ENCODE measurements at regions not wholly inside any gene's neighbourhood (a gene's known extent, or its start where the extent isn't known, plus 50 kb on each side); places are given as distances from the start of the nearest gene placed in this dataset.

DNA sequence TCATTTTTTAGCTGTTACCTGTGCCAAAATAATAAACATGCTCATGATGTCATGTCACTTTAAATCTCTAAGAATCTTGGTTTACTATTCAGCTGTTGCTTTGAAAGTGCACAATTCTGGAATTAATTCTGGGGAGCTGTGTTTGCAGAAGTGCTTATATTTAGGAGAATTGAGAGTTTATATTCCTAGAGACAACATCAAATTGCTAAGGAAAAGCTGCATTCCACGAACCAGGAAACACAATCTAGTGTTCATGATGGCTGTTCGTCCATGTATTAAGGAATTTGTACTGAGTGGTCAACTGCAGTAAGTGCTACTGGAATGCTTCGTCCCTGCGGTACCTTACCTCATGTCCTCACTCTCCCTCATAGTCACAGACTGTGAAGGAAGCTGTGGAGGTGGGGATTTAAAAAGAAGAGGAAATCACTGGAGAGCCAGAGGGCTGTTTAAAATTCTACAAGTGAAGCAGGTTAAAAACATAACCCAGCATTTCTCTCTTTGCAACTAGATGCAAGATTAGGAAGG lies 161.0 kb downstream of the TRMT11 start:
- Mint-ChIP-seq H3K9me3 (no peaks in the 10 kb centered on the region), H3K4me3 (no peak overlapping the region), H3K27ac (no peak overlapping the region), H3K4me1 (ENCODE audit: low read depth) (no peaks in the 10 kb centered on the region), H3K36me3 (ENCODE audit: low read depth) (no peaks in the 10 kb centered on the region), H3K27me3 (ENCODE audit: insufficient read depth) (peaks cover 2% of the 10 kb centered on the region; the same call in 1 of the 2 replicates)
- TF ChIP-seq, protein P1, sequence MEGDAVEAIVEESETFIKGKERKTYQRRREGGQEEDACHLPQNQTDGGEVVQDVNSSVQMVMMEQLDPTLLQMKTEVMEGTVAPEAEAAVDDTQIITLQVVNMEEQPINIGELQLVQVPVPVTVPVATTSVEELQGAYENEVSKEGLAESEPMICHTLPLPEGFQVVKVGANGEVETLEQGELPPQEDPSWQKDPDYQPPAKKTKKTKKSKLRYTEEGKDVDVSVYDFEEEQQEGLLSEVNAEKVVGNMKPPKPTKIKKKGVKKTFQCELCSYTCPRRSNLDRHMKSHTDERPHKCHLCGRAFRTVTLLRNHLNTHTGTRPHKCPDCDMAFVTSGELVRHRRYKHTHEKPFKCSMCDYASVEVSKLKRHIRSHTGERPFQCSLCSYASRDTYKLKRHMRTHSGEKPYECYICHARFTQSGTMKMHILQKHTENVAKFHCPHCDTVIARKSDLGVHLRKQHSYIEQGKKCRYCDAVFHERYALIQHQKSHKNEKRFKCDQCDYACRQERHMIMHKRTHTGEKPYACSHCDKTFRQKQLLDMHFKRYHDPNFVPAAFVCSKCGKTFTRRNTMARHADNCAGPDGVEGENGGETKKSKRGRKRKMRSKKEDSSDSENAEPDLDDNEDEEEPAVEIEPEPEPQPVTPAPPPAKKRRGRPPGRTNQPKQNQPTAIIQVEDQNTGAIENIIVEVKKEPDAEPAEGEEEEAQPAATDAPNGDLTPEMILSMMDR (IDR thresholded peaks at IDR 0.05) = no peak
- no peak for DNase-seq

DNA sequence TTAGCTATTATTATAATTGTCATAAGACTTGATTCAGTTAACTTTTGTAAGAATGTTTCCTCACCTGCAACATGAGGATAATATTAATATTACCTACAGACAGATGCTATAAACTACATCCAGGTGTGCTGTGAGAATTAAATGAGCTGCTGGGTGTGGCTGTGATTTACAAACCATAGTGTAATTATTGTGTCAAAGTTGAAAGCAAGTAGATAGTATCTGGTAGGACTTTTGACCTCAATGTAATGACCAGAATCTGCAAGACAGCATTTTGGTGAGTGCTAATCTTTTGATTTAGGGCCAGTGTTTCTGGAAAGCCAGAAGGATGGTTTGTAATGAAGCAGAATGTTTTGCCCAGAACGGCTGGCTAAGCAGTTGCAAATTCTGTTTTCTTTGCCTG lies 162.5 kb downstream of the TRMT11 start:
- Mint-ChIP-seq H3K36me3 (ENCODE audit: low read depth) (no peaks in the 10 kb centered on the region), H3K4me1 (ENCODE audit: low read depth) (peaks cover 5% of the 10 kb centered on the region; the same call in 1 of the 2 replicates), H3K4me3 (no peak overlapping the region), H3K9me3 (no peaks in the 10 kb centered on the region), H3K27me3 (ENCODE audit: insufficient read depth) (peaks cover 2% of the 10 kb centered on the region; the same call in 1 of the 2 replicates), H3K27ac (no peak overlapping the region)
- no peak for DNase-seq
- TF ChIP-seq, protein P1 (IDR thresholded peaks at IDR 0.05) = no peak

DNA sequence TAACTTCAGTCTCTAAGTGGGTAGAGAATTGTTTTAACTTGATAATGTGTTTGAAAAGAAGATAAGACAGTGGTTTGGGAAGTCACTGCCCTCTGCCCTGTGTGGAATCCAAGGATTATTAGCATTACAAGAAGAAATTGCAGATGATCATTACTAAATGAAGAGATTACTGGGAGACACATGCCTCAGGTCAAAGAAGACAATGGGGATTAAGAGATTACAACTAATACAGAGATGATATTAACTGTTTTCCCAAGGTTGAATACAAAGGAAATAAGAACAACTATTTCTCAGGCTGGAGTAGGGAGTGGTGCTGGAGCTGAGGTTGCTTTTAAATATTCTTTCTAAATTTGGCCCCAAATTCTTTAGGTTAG lies 166.0 kb downstream of the TRMT11 start:
- TF ChIP-seq, protein P1 (IDR thresholded peaks at IDR 0.05) = no peak
- Mint-ChIP-seq H3K9me3 (no peaks in the 10 kb centered on the region), H3K36me3 (ENCODE audit: low read depth) (no peaks in the 10 kb centered on the region), H3K27me3 (ENCODE audit: insufficient read depth) (no peaks in the 10 kb centered on the region; the same call in 1 of the 2 replicates), H3K4me3 (no peak overlapping the region), H3K4me1 (ENCODE audit: low read depth) (peaks cover 7% of the 10 kb centered on the region; the same call in 1 of the 2 replicates), H3K27ac (no peak overlapping the region)
- no peak for DNase-seq

DNA sequence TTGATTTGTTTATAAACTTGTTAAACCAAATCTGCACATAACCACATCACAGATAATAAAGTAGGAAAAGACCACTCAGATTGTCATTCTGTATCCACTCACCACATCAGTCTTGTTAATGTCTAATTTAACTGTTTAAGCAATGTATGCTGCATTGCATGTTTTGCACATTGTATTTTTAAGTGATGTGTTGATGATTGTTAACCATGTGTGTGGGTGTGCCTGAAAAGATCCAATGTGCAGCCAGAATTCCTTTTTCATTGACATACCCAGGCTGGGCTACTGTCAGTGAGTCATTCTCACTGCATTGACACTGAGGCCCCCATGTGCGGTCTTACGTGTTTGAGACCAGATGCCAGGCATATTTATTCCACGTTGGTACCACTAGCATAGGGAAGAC lies 167.3 kb downstream of the TRMT11 start:
- H3K9me3 Mint-ChIP-seq = no peaks in the 10 kb centered on the region

DNA sequence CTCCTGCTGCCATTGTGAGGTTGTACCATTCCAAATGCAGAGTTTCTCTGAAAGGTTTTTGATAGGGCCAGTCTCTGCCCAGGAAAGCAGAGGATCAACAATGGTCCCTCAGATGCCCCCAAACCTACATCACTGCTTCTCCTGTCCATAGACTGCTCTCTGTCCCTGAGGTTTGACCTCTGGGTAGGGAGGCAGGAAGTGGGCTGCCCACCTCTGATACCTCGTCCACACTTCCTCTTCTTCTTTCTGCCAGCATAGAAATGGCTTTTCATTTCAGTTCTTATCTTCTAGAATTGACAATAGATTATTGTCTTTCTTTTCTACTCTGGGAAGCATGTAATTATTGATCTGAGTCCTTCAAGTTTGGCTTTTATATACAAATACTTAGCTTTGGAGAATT lies 170.6 kb downstream of the TRMT11 start:
- no peak for DNase-seq
- no peak overlapping the region for H3K4me3 Mint-ChIP-seq
- TF ChIP-seq, protein P1 (IDR thresholded peaks at IDR 0.05) = no peak

More for the DNA sequence above, 167.3 kb downstream of the TRMT11 start:
- DNase-seq = peak; percentile 2
- Mint-ChIP-seq H3K4me1 (ENCODE audit: low read depth) (peaks cover 7% of the 10 kb centered on the region; the same call in 1 of the 2 replicates), H3K27me3 (ENCODE audit: insufficient read depth) (no peaks in the 10 kb centered on the region; the same call in 1 of the 2 replicates), H3K36me3 (ENCODE audit: low read depth) (no peaks in the 10 kb centered on the region), H3K4me3 (no peak overlapping the region), H3K27ac (no peak overlapping the region)
- TF ChIP-seq, protein P1 (IDR thresholded peaks at IDR 0.05) = no peak

More for the DNA sequence above, 170.6 kb downstream of the TRMT11 start:
- Mint-ChIP-seq H3K4me1 (ENCODE audit: low read depth) (peaks cover 7% of the 10 kb centered on the region; the same call in 1 of the 2 replicates), H3K27me3 (ENCODE audit: insufficient read depth) (no peaks in the 10 kb centered on the region; the same call in 1 of the 2 replicates), H3K36me3 (ENCODE audit: low read depth) (no peaks in the 10 kb centered on the region), H3K9me3 (no peaks in the 10 kb centered on the region), H3K27ac (no peak overlapping the region)
